Fibroblast of lung (primary cell): ENCODE measurements at regions not wholly inside any gene's neighbourhood (a gene's known extent, or its start where the extent isn't known, plus 50 kb on each side); places are given as distances from the start of the nearest gene placed in this dataset.

Experiments used
- CTCF ChIP-seq, 2 donors: IDR thresholded peaks in 1 of 2; conservative IDR thresholded peaks in 1 of 2; 1 replicate in 1 of 2; 2 replicates in 1 of 2; pipeline ENCODE4 v1.5.1; 2011 to 2012; ENCODE audit warnings: low read length in 2 of 2, control low read depth in 1 of 2, inconsistent platforms in 1 of 2, low read depth in 1 of 2, mild to moderate bottlenecking in 1 of 2
- EZH2 ChIP-seq: IDR thresholded peaks from 2 replicates; pipeline ENCODE4 v1.5.1; 2012; ENCODE audit warnings: low read length, control low read depth, mild to moderate bottlenecking; ENCODE audit errors: missing control alignments

GRCh38 chr3:36633060-36633459 lies 131.3 kb downstream of the DCLK3 start:
- TF ChIP-seq CTCF (conservative IDR thresholded peaks at IDR 0.05 in 1 of 2, IDR thresholded peaks at IDR 0.05 in 1 of 2; ENCODE audit: low read depth in 1 of 2, low read length in 2 of 2) = no peak
- no peak for TF ChIP-seq EZH2
